RPMI8226 (cell line): ENCODE measurements at regions not wholly inside any gene's neighbourhood (a gene's known extent, or its start where the extent isn't known, plus 50 kb on each side); places are given as distances from the start of the nearest gene placed in this dataset.
"Not testable (repeated sequence)": the region's sequence is repeated elsewhere in the genome, so short reads cannot be mapped to it uniquely, and the experiment has no call there.

Experiments
- DNase-seq: peaks from one replicate; pipeline ENCODE4 v3.0.0-alpha.2; 2015

GRCh38 chr10:28869606-28870201 is 192.4 kb downstream of the BAMBI start:
- DNase-seq: no peak

GRCh38 chr10:28871665-28872064 is 194.3 kb downstream of the BAMBI start:
- DNase-seq: no peak

- DNase-seq: no peak
These were observed 195.4 kb downstream of the BAMBI start for GRCh38 chr10:28872587-28873165.

GRCh38 chr10:28873540-28873939 is 196.2 kb downstream of the BAMBI start:
- DNase-seq: no peak

- DNase-seq: no peak
These were observed 196.9 kb downstream of the BAMBI start for GRCh38 chr10:28874210-28874609.

GRCh38 chr10:28875549-28876081 is 198.3 kb downstream of the BAMBI start:
- DNase-seq: no peak

- DNase-seq: no peak
These were observed 201.1 kb downstream of the BAMBI start for GRCh38 chr10:28878236-28878970.

- DNase-seq: no peak
These were observed 201.9 kb downstream of the BAMBI start for GRCh38 chr10:28879246-28879645.

GRCh38 chr10:28879875-28880682 is 202.8 kb downstream of the BAMBI start:
- DNase-seq: no peak

- no peak for DNase-seq
These were observed 203.3 kb downstream of the BAMBI start for GRCh38 chr10:28880683-28880950.

- no peak for DNase-seq
These were observed 204.0 kb downstream of the BAMBI start for GRCh38 chr10:28881171-28881882.

- DNase-seq: no peak
These were observed 206.6 kb downstream of the BAMBI start for GRCh38 chr10:28883741-28884423.

GRCh38 chr10:28890121-28890950 is 213.0 kb downstream of the BAMBI start:
- no peak for DNase-seq

- no peak for DNase-seq
These were observed 213.9 kb downstream of the BAMBI start for GRCh38 chr10:28891058-28891713.

- no peak for DNase-seq
These were observed 215.7 kb downstream of the BAMBI start for GRCh38 chr10:28892818-28893547.

GRCh38 chr10:28894146-28894545 is 216.8 kb downstream of the BAMBI start:
- DNase-seq: no peak

GRCh38 chr10:28895671-28896070 is 218.3 kb downstream of the BAMBI start:
- DNase-seq: not testable (repeated sequence)

GRCh38 chr10:28896791-28897409 is 219.6 kb downstream of the BAMBI start:
- DNase-seq: not testable (repeated sequence)
